ENCODE measurements at regions not wholly inside any gene's neighbourhood (a gene's known extent, or its start where the extent isn't known, plus 50 kb on each side); places are given as distances from the start of the nearest gene placed in this dataset.
"Not testable (repeated sequence)": the region's sequence is repeated elsewhere in the genome, so short reads cannot be mapped to it uniquely, and the experiment has no call there.

DNA sequence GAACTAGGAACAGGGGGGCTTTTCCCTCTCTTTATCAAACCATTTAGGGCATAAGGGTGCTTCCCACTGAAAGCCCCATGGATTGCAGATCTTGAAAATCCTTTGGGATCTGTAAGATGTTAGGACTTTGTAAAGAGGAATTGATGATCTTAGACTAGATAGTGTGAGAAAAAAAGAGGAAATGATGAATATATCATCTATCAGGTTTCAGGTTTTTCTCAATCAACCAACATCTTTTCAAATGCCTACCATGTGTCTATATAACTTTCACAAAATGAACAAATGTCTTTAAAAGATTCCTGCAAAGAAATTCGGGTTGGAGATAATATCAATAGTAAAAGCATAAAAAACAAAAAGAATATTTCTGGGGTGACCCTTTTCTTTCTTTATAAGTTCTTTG, 50.1 kb downstream of the KCNC4 start:
- TF ChIP-seq POLR2AphosphoS5 (IDR thresholded peaks at IDR 0.05; ENCODE audit: low read depth, low read length) (no peak), POLR2A (IDR thresholded peaks at IDR 0.05; ENCODE audit: low read depth, low read length) (no peak), SPI1 (IDR thresholded peaks at IDR 0.05; ENCODE audit: low read depth, low read length) (peak; percentile 48; the same call in 1 of the 2 replicates), PAX5 (IDR thresholded peaks at IDR 0.05; ENCODE audit: insufficient read depth, low read length, severe bottlenecking) (no peak), POU2F2 (IDR thresholded peaks at IDR 0.05; ENCODE audit: low read depth, low read length) (no peak), TAF1 (IDR thresholded peaks at IDR 0.05; ENCODE audit: low read depth, low read length) (no peak)
- DNase-seq (ENCODE audit: insufficient read length, low spot score) (no peak), FAIRE-seq (no peak)

DNA sequence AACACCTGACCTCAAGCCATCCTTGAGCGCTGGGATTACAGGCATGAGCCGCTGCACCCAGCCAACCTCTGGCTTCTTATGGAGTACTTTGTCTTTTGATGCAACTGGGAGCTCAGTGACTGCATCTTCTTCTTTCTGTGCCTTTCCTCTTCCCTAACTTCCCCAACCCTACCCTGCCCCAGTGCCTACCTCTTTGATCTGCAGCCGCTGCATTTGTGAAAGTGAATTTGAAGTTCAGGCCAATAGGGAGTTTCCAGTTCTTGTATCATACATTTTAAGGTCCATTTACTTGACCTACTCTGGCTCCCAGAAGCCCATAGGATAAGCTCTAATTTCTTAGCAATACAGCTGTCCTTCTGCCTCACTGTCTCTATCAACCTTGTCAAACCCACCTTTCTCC, 52.2 kb downstream of the KCNC4 start:
- TF ChIP-seq SPI1 (IDR thresholded peaks at IDR 0.05; ENCODE audit: low read depth, low read length) = no peak
- DNase-seq (ENCODE audit: insufficient read length, low spot score) = no peak
- no peak for FAIRE-seq

DNA sequence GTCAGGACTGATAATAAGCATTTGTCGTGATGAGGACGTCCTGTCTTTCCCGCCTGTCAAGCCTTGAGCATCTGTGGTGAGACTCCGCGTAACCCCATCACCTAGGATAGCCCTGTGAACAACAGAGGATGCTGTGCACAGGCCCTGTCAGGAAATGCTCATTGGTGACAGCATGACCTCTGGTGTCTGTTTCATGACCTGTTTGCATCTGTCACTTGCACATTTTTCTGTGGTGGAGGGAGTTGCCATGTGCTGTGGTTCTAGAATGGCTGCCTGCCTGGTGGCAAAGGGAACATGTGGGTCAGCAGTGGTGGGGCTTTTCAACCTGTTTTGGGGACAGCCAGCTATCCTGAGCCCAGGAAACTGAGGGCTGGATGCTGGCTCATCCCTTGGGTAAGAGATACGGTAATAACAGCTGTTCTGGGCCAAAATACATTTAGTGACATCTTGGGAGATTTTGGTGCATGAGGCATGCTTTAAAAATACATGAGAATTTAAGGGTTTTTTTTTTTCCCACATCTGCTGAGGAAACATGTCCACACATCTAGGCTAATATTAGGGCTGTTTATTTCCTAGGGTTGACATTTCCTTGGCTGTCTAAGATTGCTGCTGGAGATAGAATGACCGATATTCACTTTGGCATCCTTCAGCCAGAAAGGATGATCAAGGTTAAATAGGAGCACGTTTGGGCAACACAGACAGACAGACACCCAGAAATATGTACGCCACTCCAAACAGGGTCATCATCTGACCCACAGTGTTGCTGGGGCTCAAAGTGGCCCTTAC, 52.9 kb downstream of the KCNC4 start:
- DNase-seq (ENCODE audit: insufficient read length, low spot score) (no peak), FAIRE-seq (peak; percentile 63)
- no peak for TF ChIP-seq POU2F2 (IDR thresholded peaks at IDR 0.05; ENCODE audit: low read depth, low read length)
- TF ChIP-seq POLR2A (IDR thresholded peaks at IDR 0.05; ENCODE audit: low read depth, low read length) = no peak
- no peak for TF ChIP-seq TAF1 (IDR thresholded peaks at IDR 0.05; ENCODE audit: low read depth, low read length)
- TF ChIP-seq PAX5 (IDR thresholded peaks at IDR 0.05; ENCODE audit: insufficient read depth, low read length, severe bottlenecking) = no peak
- TF ChIP-seq POLR2AphosphoS5 (IDR thresholded peaks at IDR 0.05; ENCODE audit: low read depth, low read length) = no peak
- TF ChIP-seq SPI1 (IDR thresholded peaks at IDR 0.05; ENCODE audit: low read depth, low read length) = no peak

DNA sequence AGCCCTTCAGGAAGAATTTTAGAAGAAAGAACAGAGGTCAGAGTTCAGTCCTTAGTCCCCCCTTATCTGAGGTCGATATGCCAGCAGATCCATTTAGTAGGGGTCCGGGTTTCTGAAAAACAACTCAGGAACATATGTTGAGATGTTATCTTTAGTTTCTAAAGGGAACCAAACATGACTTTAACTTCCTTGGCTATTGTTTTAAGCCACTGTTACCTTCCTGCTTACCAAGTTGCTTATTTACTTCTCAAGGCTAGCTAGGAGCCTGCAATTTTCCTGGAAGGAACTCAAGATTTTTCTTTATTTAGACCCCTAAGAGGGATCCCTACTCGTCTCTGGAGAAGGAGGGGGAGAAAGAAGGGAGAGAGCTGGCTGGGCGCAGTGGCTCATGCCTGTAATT, 54.3 kb downstream of the KCNC4 start:
- TF ChIP-seq TAF1 (IDR thresholded peaks at IDR 0.05; ENCODE audit: low read depth, low read length) (no peak), POLR2AphosphoS5 (IDR thresholded peaks at IDR 0.05; ENCODE audit: low read depth, low read length) (no peak), SPI1 (IDR thresholded peaks at IDR 0.05; ENCODE audit: low read depth, low read length) (no peak), PAX5 (IDR thresholded peaks at IDR 0.05; ENCODE audit: insufficient read depth, low read length, severe bottlenecking) (no peak), POU2F2 (IDR thresholded peaks at IDR 0.05; ENCODE audit: low read depth, low read length) (no peak), POLR2A (IDR thresholded peaks at IDR 0.05; ENCODE audit: low read depth, low read length) (no peak)
- no peak for FAIRE-seq

DNA sequence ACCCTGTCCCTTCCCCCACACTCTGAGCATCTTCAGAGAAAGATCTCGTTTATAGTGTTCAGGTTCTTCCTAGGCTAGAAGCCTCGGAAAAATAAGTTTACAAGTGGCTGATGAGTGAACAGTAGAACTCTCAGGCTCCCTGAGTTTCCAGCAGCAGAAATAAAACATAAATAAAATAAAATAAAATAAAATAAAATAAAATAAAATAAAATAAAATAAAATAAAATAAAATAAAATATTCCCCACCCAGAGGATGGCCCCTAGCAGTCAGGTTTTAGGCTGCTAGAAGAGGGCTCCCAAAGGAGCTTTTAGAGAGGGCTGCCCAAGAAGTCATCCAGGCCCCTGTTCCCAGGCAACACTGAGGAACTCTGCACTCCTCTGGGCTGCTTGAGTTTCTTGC, 55.1 kb downstream of the KCNC4 start:
- no peak for DNase-seq (ENCODE audit: insufficient read length, low spot score)
- TF ChIP-seq POU2F2 (IDR thresholded peaks at IDR 0.05; ENCODE audit: low read depth, low read length) = no peak
- TF ChIP-seq POLR2A (IDR thresholded peaks at IDR 0.05; ENCODE audit: low read depth, low read length) = no peak
- no peak for TF ChIP-seq PAX5 (IDR thresholded peaks at IDR 0.05; ENCODE audit: insufficient read depth, low read length, severe bottlenecking)
- no peak for TF ChIP-seq POLR2AphosphoS5 (IDR thresholded peaks at IDR 0.05; ENCODE audit: low read depth, low read length)
- no peak for FAIRE-seq

More for the DNA sequence above, 54.3 kb downstream of the KCNC4 start:
- DNase-seq (ENCODE audit: insufficient read length, low spot score) = no peak

DNA sequence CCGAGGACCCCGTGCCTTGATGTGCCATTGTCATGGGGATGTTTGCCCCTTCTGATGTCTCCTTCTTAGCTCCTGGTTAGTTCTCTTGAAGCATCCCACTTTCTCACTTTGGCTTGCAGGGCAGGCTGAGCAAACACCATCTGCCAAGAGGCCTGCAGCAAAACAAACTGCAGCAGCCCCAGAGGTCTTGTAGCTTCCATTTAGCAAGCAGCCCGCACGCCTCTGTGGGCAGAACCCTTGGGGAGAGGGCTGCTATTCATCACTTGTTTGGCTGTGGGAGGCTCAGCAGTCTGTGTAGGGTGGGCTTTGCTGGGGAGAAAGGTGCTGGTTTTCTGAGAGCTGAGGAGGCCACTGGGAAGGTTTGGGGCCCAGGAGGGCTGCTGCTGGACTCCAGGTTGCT, 56.7 kb downstream of the KCNC4 start:
- DNase-seq (ENCODE audit: insufficient read length, low spot score) (no peak), FAIRE-seq (no peak)
- no peak for TF ChIP-seq SPI1 (IDR thresholded peaks at IDR 0.05; ENCODE audit: low read depth, low read length)
- TF ChIP-seq POU2F2 (IDR thresholded peaks at IDR 0.05; ENCODE audit: low read depth, low read length) = no peak
- TF ChIP-seq POLR2AphosphoS5 (IDR thresholded peaks at IDR 0.05; ENCODE audit: low read depth, low read length) = no peak
- no peak for TF ChIP-seq PAX5 (IDR thresholded peaks at IDR 0.05; ENCODE audit: insufficient read depth, low read length, severe bottlenecking)

DNA sequence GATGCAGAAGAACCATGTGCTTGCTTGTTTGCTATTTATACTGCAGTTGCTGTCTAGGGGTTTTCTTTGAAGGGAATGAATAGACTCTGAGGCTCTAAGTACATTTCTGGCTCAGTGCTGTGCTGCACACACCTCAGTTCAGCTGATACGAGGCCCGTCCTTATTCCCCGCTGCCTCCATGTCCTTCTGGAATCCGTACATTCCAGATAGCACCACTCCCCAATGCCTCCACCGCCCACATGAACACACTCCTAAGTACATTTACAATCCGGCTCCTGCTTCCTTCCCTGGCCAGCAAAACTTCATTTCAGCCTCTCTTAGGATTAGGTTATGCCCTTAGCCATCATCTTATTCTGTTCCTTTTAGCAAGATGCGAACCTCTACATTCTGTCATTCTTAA, 57.1 kb downstream of the KCNC4 start:
- DNase-seq (ENCODE audit: insufficient read length, low spot score) (no peak), FAIRE-seq (no peak)
- no peak for TF ChIP-seq TAF1 (IDR thresholded peaks at IDR 0.05; ENCODE audit: low read depth, low read length)
- no peak for TF ChIP-seq POLR2A (IDR thresholded peaks at IDR 0.05; ENCODE audit: low read depth, low read length)
- no peak for TF ChIP-seq PAX5 (IDR thresholded peaks at IDR 0.05; ENCODE audit: insufficient read depth, low read length, severe bottlenecking)
- no peak for TF ChIP-seq SPI1 (IDR thresholded peaks at IDR 0.05; ENCODE audit: low read depth, low read length)
- no peak for TF ChIP-seq POU2F2 (IDR thresholded peaks at IDR 0.05; ENCODE audit: low read depth, low read length)
- no peak for TF ChIP-seq POLR2AphosphoS5 (IDR thresholded peaks at IDR 0.05; ENCODE audit: low read depth, low read length)

DNA sequence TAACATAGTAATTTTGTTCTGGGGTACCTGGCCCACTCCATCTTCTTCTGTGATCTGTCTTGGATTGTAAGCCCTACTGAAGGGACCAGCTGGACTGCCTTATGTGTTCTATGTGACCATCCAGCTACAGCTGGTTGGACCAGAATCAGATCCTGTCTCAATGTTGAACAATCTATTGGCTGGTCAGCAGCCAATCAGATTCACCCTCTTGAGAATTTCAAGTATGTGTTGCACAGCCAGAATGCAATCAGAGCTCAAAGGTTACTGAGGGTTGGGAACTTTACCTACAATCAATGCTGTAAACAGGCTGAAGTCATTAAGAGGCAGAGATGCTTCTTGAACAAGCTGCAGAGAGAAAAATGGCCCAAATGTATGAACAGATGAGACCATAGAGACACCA, 61.9 kb downstream of the KCNC4 start:
- FAIRE-seq (no peak), DNase-seq (ENCODE audit: insufficient read length, low spot score) (no peak)
- TF ChIP-seq SPI1 (IDR thresholded peaks at IDR 0.05; ENCODE audit: low read depth, low read length) = no peak
- no peak for TF ChIP-seq POLR2A (IDR thresholded peaks at IDR 0.05; ENCODE audit: low read depth, low read length)
- TF ChIP-seq PAX5 (IDR thresholded peaks at IDR 0.05; ENCODE audit: insufficient read depth, low read length, severe bottlenecking) = no peak
- no peak for TF ChIP-seq POU2F2 (IDR thresholded peaks at IDR 0.05; ENCODE audit: low read depth, low read length)
- TF ChIP-seq POLR2AphosphoS5 (IDR thresholded peaks at IDR 0.05; ENCODE audit: low read depth, low read length) = no peak
- TF ChIP-seq TAF1 (IDR thresholded peaks at IDR 0.05; ENCODE audit: low read depth, low read length) = no peak

DNA sequence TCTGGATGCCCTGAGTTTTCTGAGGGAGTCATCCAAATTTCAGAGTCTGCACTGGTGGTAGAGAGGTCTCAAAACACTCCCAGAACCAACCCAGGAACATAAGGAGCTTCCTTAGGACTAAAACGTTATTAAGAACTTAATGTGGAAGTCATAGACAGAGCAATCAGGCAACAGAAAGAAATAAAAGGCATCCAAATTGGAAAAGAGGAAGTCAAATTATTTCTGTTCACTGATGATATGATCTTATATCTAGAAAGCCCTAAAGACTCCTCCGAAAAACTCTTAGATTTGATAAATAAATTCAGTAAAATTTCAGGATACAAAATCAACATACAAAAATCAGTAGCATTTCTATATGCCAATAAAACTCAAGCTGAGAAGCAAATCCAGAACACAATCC, 63.7 kb downstream of the KCNC4 start:
- not testable (repeated sequence) for FAIRE-seq; DNase-seq (ENCODE audit: insufficient read length, low spot score)

DNA sequence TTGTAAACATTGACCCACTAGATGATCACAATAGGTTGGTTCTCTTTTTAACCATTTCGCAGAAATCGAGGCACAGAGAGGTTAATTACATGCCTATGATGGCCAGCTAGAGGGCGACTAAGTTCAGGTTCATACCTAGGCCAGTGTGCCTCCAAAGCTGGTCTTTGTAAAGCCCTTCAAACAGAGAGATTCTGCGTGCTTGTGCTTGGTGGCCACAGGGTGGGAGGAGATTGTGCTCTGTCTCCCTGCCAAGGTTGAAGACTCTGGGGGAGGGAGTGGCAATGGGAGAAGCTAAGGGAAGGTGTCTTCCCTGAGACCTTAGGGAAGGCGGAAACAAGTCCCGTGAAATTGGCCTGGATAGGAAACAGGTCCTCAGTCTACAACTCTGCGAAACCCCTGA, 59.1 kb upstream of the RBM15 start:
- FAIRE-seq (no peak), DNase-seq (ENCODE audit: insufficient read length, low spot score) (no peak)
- no peak for TF ChIP-seq SPI1 (IDR thresholded peaks at IDR 0.05; ENCODE audit: low read depth, low read length)
- no peak for TF ChIP-seq POLR2A (IDR thresholded peaks at IDR 0.05; ENCODE audit: low read depth, low read length)
- no peak for TF ChIP-seq POLR2AphosphoS5 (IDR thresholded peaks at IDR 0.05; ENCODE audit: low read depth, low read length)
- no peak for TF ChIP-seq TAF1 (IDR thresholded peaks at IDR 0.05; ENCODE audit: low read depth, low read length)
- no peak for TF ChIP-seq POU2F2 (IDR thresholded peaks at IDR 0.05; ENCODE audit: low read depth, low read length)
- no peak for TF ChIP-seq PAX5 (IDR thresholded peaks at IDR 0.05; ENCODE audit: insufficient read depth, low read length, severe bottlenecking)

Data from GM12891 (cell line).